ENCODE measurements at regions not wholly inside any gene's neighbourhood (a gene's known extent, or its start where the extent isn't known, plus 50 kb on each side); places are given as distances from the start of the nearest gene placed in this dataset.

- no peak overlapping the region for H3K4me3 ChIP-seq
- intact Hi-C loops (cut with DNase I) = no loop called here
- WGBS, 3 donors = 12 to 29% (median 27%) methylated on average over 3 of the region's 3 CpGs
- no peaks in the 10 kb centered on the region for H3K27me3 ChIP-seq
- no peak overlapping the region for H3K27ac ChIP-seq
- H3K9me3 ChIP-seq = no peaks in the 10 kb centered on the region
- H3K36me3 ChIP-seq = no peaks in the 10 kb centered on the region
- TF ChIP-seq EP300 (IDR thresholded peaks at IDR 0.05) (no peak), CTCF (IDR thresholded peaks at IDR 0.05) (no peak), POLR2A (IDR thresholded peaks at IDR 0.05) (no peak)
- no peak for DNase-seq
- H3K4me1 ChIP-seq (ENCODE audit: insufficient read depth) = peaks cover 19% of the 10 kb centered on the region
These were observed 124.6 kb upstream of the CYP1B1 start for GRCh38 chr2:38200598-38200997.

DNA sequence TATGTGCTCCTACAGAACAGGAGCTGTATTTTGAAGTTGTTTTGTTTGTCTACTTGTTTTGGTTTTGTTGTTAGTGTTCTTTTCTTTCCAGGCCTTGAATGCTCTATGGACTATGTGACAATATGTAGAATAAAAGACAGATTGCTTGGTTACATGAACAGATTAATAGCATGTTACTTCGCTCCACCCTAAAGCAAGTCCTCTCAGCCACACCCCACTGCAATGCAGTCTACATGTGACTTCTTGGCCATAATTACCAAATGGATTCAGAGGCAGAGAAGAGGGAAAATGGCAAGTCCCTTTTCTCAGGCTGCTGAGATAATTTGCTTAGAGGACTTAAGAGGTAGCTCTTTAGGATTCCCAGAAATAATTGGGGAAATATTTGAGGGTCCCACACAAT is 123.2 kb upstream of the CYP1B1 start:
- TF ChIP-seq CTCF (IDR thresholded peaks at IDR 0.05) (no peak), POLR2A (IDR thresholded peaks at IDR 0.05) (no peak), EP300 (IDR thresholded peaks at IDR 0.05) (no peak)
- Histone ChIP-seq H3K4me3 (no peak overlapping the region), H3K27ac (no peak overlapping the region), H3K9me3 (no peaks in the 10 kb centered on the region), H3K36me3 (no peaks in the 10 kb centered on the region), H3K27me3 (no peaks in the 10 kb centered on the region), H3K4me1 (ENCODE audit: insufficient read depth) (peaks cover 19% of the 10 kb centered on the region)
- no peak for DNase-seq
- intact Hi-C loops (cut with DNase I) = no loop called here
- 96 to 98% (median 98%) methylated on average over 1 of the region's 1 CpG for WGBS, 3 donors

- Histone ChIP-seq H3K27ac (no peak overlapping the region), H3K36me3 (no peaks in the 10 kb centered on the region), H3K9me3 (no peaks in the 10 kb centered on the region), H3K4me3 (no peak overlapping the region), H3K27me3 (no peaks in the 10 kb centered on the region), H3K4me1 (ENCODE audit: insufficient read depth) (peaks cover 19% of the 10 kb centered on the region)
- TF ChIP-seq CTCF (IDR thresholded peaks at IDR 0.05) (no peak), POLR2A (IDR thresholded peaks at IDR 0.05) (no peak), EP300 (IDR thresholded peaks at IDR 0.05) (no peak)
- DNase-seq = no peak
- WGBS, 3 donors = 96 to 97% (median 97%) methylated on average over 5 of the region's 5 CpGs
- intact Hi-C loops (cut with DNase I) = no loop called here
These were observed 118.8 kb upstream of the CYP1B1 start for GRCh38 chr2:38194751-38195150.

GRCh38 chr2:38192976-38193375 is 117.0 kb upstream of the CYP1B1 start:
- 91 to 94% (median 93%) methylated on average over 3 of the region's 3 CpGs for WGBS, 3 donors
- Histone ChIP-seq H3K27me3 (no peaks in the 10 kb centered on the region), H3K36me3 (no peaks in the 10 kb centered on the region), H3K9me3 (no peaks in the 10 kb centered on the region), H3K4me3 (no peak overlapping the region), H3K4me1 (ENCODE audit: insufficient read depth) (peaks cover 16% of the 10 kb centered on the region), H3K27ac (no peak overlapping the region)
- DNase-seq = no peak
- intact Hi-C loops (cut with DNase I) = no loop called here
- TF ChIP-seq POLR2A (IDR thresholded peaks at IDR 0.05) (no peak), CTCF (IDR thresholded peaks at IDR 0.05) (no peak), EP300 (IDR thresholded peaks at IDR 0.05) (no peak)

- no peaks in the 10 kb centered on the region for H3K9me3 ChIP-seq
- DNase-seq = no peak
- no peak overlapping the region for H3K4me3 ChIP-seq
- TF ChIP-seq EP300 (IDR thresholded peaks at IDR 0.05) = no peak
- TF ChIP-seq POLR2A (IDR thresholded peaks at IDR 0.05) = no peak
- no peak for TF ChIP-seq CTCF (IDR thresholded peaks at IDR 0.05)
- H3K36me3 ChIP-seq = no peaks in the 10 kb centered on the region
- intact Hi-C loops (cut with DNase I) = no loop called here
- no peak overlapping the region for H3K27ac ChIP-seq
- H3K4me1 ChIP-seq (ENCODE audit: insufficient read depth) = peaks cover 9% of the 10 kb centered on the region
- H3K27me3 ChIP-seq = no peaks in the 10 kb centered on the region
These were observed 116.1 kb upstream of the CYP1B1 start for GRCh38 chr2:38192046-38192445.
